Esophagus (tissue), 2 donors: ENCODE measurements at regions not wholly inside any gene's neighbourhood (a gene's known extent, or its start where the extent isn't known, plus 50 kb on each side); places are given as distances from the start of the nearest gene placed in this dataset.
A peak's percentile ranks its signal among the peaks of the same experiment; 100 is the strongest.

ENCODE experiments used
- H3K27ac ChIP-seq, 2 donors: one replicate each; pipeline ENCODE4 v1.5.1; 2013; ENCODE audit warnings: low read depth in 2 of 2, mild to moderate bottlenecking in 2 of 2, inconsistent platforms in 1 of 2, low read length in 1 of 2, moderate library complexity in 1 of 2
- H3K27me3 ChIP-seq, 2 donors: one replicate each; pipeline ENCODE4 v1.6.1; 2013; ENCODE audit warnings: low read length in 2 of 2, control low read depth in 1 of 2, mild to moderate bottlenecking in 1 of 2; ENCODE audit not compliant: insufficient read depth in 2 of 2, control insufficient read depth in 1 of 2
- H3K36me3 ChIP-seq, 2 donors: one replicate each; pipeline ENCODE4 v1.6.1; 2013; ENCODE audit warnings: low read length in 1 of 2; ENCODE audit not compliant: control insufficient read depth in 2 of 2, insufficient read depth in 2 of 2
- H3K4me1 ChIP-seq, 2 donors: one replicate each; pipeline ENCODE4 v1.6.1; 2013; ENCODE audit warnings: low read length in 1 of 2; ENCODE audit not compliant: control insufficient read depth in 2 of 2, insufficient read depth in 2 of 2
- H3K4me3 ChIP-seq, 2 donors: one replicate each; pipeline ENCODE4 v1.5.1; 2013; ENCODE audit warnings: low read length in 2 of 2, mild to moderate bottlenecking in 2 of 2, low read depth in 1 of 2, moderate library complexity in 1 of 2
- H3K9me3 ChIP-seq, 2 donors: one replicate each; pipeline ENCODE4 v1.6.1; 2013; ENCODE audit warnings: mild to moderate bottlenecking in 2 of 2, low read depth in 1 of 2, low read length in 1 of 2, moderate library complexity in 1 of 2; ENCODE audit not compliant: control insufficient read depth in 2 of 2, insufficient read depth in 1 of 2
- WGBS, 2 donors: extraction: QIAGEN DNeasy Blood & Tissue Kit; methylation state at CpG; one replicate each; pipeline ENCODE4 v1.1.7; 2013; 5-methylcytosine and 5-hydroxymethylcytosine counted together
- donor health status: healthy with polysubstance abuse.
- donor health status: Bipolar disorder and iron deficiency.

GRCh38 chr1:234774971-234775370 lies 165.0 kb upstream of the IRF2BP2 start:
- peaks cover 0 to 2% of the 10 kb centered on the region in 2 donors for H3K4me1 ChIP-seq
- no peak overlapping the region for H3K27ac ChIP-seq
- 88 to 94% methylated on average over 2 of the region's 2 CpGs for WGBS, 2 donors

GRCh38 chr1:234773936-234774677 lies 164.1 kb upstream of the IRF2BP2 start:
- Histone ChIP-seq H3K9me3 (no peaks in the 10 kb centered on the region), H3K4me3 (no peak overlapping the region), H3K27me3 (peaks cover 0 to 4% of the 10 kb centered on the region in 2 donors), H3K4me1 (peaks cover 0 to 2% of the 10 kb centered on the region in 2 donors), H3K36me3 (no peaks in the 10 kb centered on the region), H3K27ac (no peak overlapping the region)
- WGBS, 2 donors, result 95 to 97% methylated on average over 4 of the region's 4 CpGs

More at GRCh38 chr1:234774971-234775370, 165.0 kb upstream of the IRF2BP2 start:
- H3K27me3 ChIP-seq, result peaks cover 0 to 4% of the 10 kb centered on the region in 2 donors
- no peaks in the 10 kb centered on the region for H3K36me3 ChIP-seq
- no peak overlapping the region for H3K4me3 ChIP-seq
- no peaks in the 10 kb centered on the region for H3K9me3 ChIP-seq

GRCh38 chr1:234772345-234773147 lies 162.6 kb upstream of the IRF2BP2 start:
- Histone ChIP-seq H3K36me3 (no peaks in the 10 kb centered on the region), H3K27ac (peak overlapping the region; percentile 47 to 63), H3K4me1 (peaks cover 0 to 2% of the 10 kb centered on the region in 2 donors), H3K9me3 (no peaks in the 10 kb centered on the region), H3K27me3 (no peaks in the 10 kb centered on the region), H3K4me3 (no peak overlapping the region)
- 29 to 41% methylated on average over 22 of the region's 22 CpGs for WGBS, 2 donors

GRCh38 chr1:234771642-234772344 lies 161.8 kb upstream of the IRF2BP2 start:
- H3K4me1 ChIP-seq, result peaks cover 0 to 2% of the 10 kb centered on the region in 2 donors
- no peak overlapping the region for H3K4me3 ChIP-seq
- H3K27me3 ChIP-seq, result no peaks in the 10 kb centered on the region
- H3K9me3 ChIP-seq, result no peaks in the 10 kb centered on the region
- H3K27ac ChIP-seq, result peak overlapping the region in 1 of 2 donors; percentile 12
- H3K36me3 ChIP-seq, result no peaks in the 10 kb centered on the region
- 62 to 69% methylated on average over 10 of the region's 10 CpGs for WGBS, 2 donors

GRCh38 chr1:234770924-234771540 lies 161.1 kb upstream of the IRF2BP2 start:
- no peaks in the 10 kb centered on the region for H3K36me3 ChIP-seq
- 95 to 97% methylated on average over 9 of the region's 9 CpGs for WGBS, 2 donors
- no peak overlapping the region for H3K27ac ChIP-seq

GRCh38 chr1:234769986-234770795 lies 160.2 kb upstream of the IRF2BP2 start:
- no peaks in the 10 kb centered on the region for H3K36me3 ChIP-seq
- no peaks in the 10 kb centered on the region for H3K4me1 ChIP-seq
- 86% methylated on average over 25 of the region's 25 CpGs for WGBS, 2 donors
- no peaks in the 10 kb centered on the region for H3K9me3 ChIP-seq
- H3K4me3 ChIP-seq, result no peak overlapping the region
- no peaks in the 10 kb centered on the region for H3K27me3 ChIP-seq
- no peak overlapping the region for H3K27ac ChIP-seq

More at GRCh38 chr1:234770924-234771540, 161.1 kb upstream of the IRF2BP2 start:
- H3K9me3 ChIP-seq, result no peaks in the 10 kb centered on the region
- no peaks in the 10 kb centered on the region for H3K4me1 ChIP-seq
- no peak overlapping the region for H3K4me3 ChIP-seq
- H3K27me3 ChIP-seq, result no peaks in the 10 kb centered on the region

GRCh38 chr1:234769284-234769985 lies 159.5 kb upstream of the IRF2BP2 start:
- no peaks in the 10 kb centered on the region for H3K4me1 ChIP-seq
- no peaks in the 10 kb centered on the region for H3K36me3 ChIP-seq
- no peaks in the 10 kb centered on the region for H3K9me3 ChIP-seq
- 93 to 95% methylated on average over 13 of the region's 13 CpGs for WGBS, 2 donors
- no peaks in the 10 kb centered on the region for H3K27me3 ChIP-seq
- no peak overlapping the region for H3K27ac ChIP-seq
- H3K4me3 ChIP-seq, result no peak overlapping the region

- Histone ChIP-seq H3K27ac (no peak overlapping the region), H3K4me3 (no peak overlapping the region), H3K27me3 (no peaks in the 10 kb centered on the region), H3K36me3 (no peaks in the 10 kb centered on the region), H3K9me3 (no peaks in the 10 kb centered on the region), H3K4me1 (no peaks in the 10 kb centered on the region)
- WGBS, 2 donors, result 71 to 78% methylated on average over 16 of the region's 16 CpGs
Observed at GRCh38 chr1:234768569-234769283, 158.7 kb upstream of the IRF2BP2 start.
